Aorta (tissue), 5 donors: ENCODE measurements at regions not wholly inside any gene's neighbourhood (a gene's known extent, or its start where the extent isn't known, plus 50 kb on each side); places are given as distances from the start of the nearest gene placed in this dataset.

Experiments used
- ATAC-seq: fragments of 200-7000 bp; cut with Tn5 transposase; one replicate; pipeline ENCODE4 v1.9.1; 2022; ENCODE audit warnings: moderate library complexity; ENCODE audit not compliant: low FRiP score
- DNase-seq, 2 donors: peaks; one replicate each; pipeline ENCODE4 v3.0.0-alpha.2; 2020
- H3K27ac ChIP-seq, 2 donors: one replicate each; pipeline ENCODE4 v1.5.1; 2013; ENCODE audit warnings: low read length in 2 of 2, mild to moderate bottlenecking in 2 of 2, moderate library complexity in 2 of 2, control low read depth in 1 of 2, inconsistent platforms in 1 of 2, low read depth in 1 of 2
- H3K27me3 ChIP-seq, 2 donors: one replicate each; pipeline ENCODE4 v1.6.1; 2013; ENCODE audit warnings: control low read depth in 1 of 2, low read length in 1 of 2, mild to moderate bottlenecking in 1 of 2, moderate library complexity in 1 of 2; ENCODE audit not compliant: insufficient read depth in 2 of 2, control insufficient read depth in 1 of 2
- H3K36me3 ChIP-seq, 2 donors: one replicate each; pipeline ENCODE4 v1.6.1; 2013; ENCODE audit warnings: control low read depth in 1 of 2, low read length in 1 of 2, mild to moderate bottlenecking in 1 of 2; ENCODE audit not compliant: insufficient read depth in 2 of 2, control insufficient read depth in 1 of 2
- H3K4me1 ChIP-seq, 2 donors: one replicate each; pipeline ENCODE4 v1.6.1; 2013; ENCODE audit warnings: low read length in 2 of 2, control low read depth in 1 of 2, mild to moderate bottlenecking in 1 of 2, moderate library complexity in 1 of 2; ENCODE audit not compliant: insufficient read depth in 2 of 2, control insufficient read depth in 1 of 2
- H3K4me3 ChIP-seq, 2 donors: one replicate each; pipeline ENCODE4 v1.5.1; 2013; ENCODE audit warnings: low read length in 2 of 2, control low read depth in 1 of 2, mild to moderate bottlenecking in 1 of 2
- H3K9me3 ChIP-seq: one replicate; pipeline ENCODE4 v1.6.1; 2013; ENCODE audit warnings: mild to moderate bottlenecking, low read length; ENCODE audit not compliant: control insufficient read depth
- WGBS, 2 donors: extraction: QIAGEN DNeasy Blood & Tissue Kit; methylation state at CpG; one replicate each; pipeline ENCODE4 v1.1.7; 2013; 5-methylcytosine and 5-hydroxymethylcytosine counted together
- intact Hi-C, 2 donors: fragments of 100-400 bp; cut with DNase I; formaldehyde crosslinking; loops; one replicate each; pipeline versions ENCODE4 v1.14.2 to v1.15.0; 2022
- donor health status: healthy with polysubstance abuse.
- donor health status: Bipolar disorder and iron deficiency.
- donor health status: DM: no; HTN: no; CAD: no.
- donor health status: DM: no; HTN: no; CAD: no.
- donor health status: DM: yes; HTN: yes; CAD: no.

- Histone ChIP-seq H3K27me3 (no peaks in the 10 kb centered on the region), H3K4me3 (no peak overlapping the region), H3K4me1 (peaks cover 0 to 2% of the 10 kb centered on the region in 2 donors), H3K27ac (no peak overlapping the region), H3K36me3 (no peaks in the 10 kb centered on the region), H3K9me3 (no peaks in the 10 kb centered on the region)
- intact Hi-C loops, result loop anchor here in 1 of 2 donors (10.0 kb wide), 1 partner anchor 60 kb away; the partner anchor contains the start of gene NOCT
- DNase-seq (no peak), ATAC-seq (no peak)
- WGBS, 2 donors, result 81 to 83% methylated on average over 2 of the region's 2 CpGs
Measured at GRCh38 chr4:138954428-138954827, 61.2 kb upstream of the NOCT start.

- Histone ChIP-seq H3K9me3 (no peaks in the 10 kb centered on the region), H3K27me3 (no peaks in the 10 kb centered on the region), H3K36me3 (no peaks in the 10 kb centered on the region), H3K4me1 (no peaks in the 10 kb centered on the region), H3K27ac (no peak overlapping the region), H3K4me3 (no peak overlapping the region)
- intact Hi-C loops, result loop anchor here in 1 of 2 donors (10.0 kb wide), 1 partner anchor 61 kb away; the partner anchor contains the start of gene NOCT
- peak; percentile 77 for ATAC-seq
- WGBS, 2 donors, result 3 to 5% methylated on average over 2 of the region's 2 CpGs
- DNase-seq, result peak in 1 of 2 donors; percentile 59
Measured at GRCh38 chr4:138953961-138954371, 61.6 kb upstream of the NOCT start.

- intact Hi-C loops, result loop anchor here in 1 of 2 donors (10.0 kb wide), 1 partner anchor 62 kb away; the partner anchor contains the start of gene NOCT
- no peak for ATAC-seq
Measured at GRCh38 chr4:138952411-138952810, 63.2 kb upstream of the NOCT start.

GRCh38 chr4:138951764-138952163 lies 63.8 kb upstream of the NOCT start:
- Histone ChIP-seq H3K27me3 (no peaks in the 10 kb centered on the region), H3K27ac (no peak overlapping the region), H3K9me3 (no peaks in the 10 kb centered on the region), H3K4me1 (peaks cover 0 to 2% of the 10 kb centered on the region in 2 donors), H3K4me3 (no peak overlapping the region), H3K36me3 (no peaks in the 10 kb centered on the region)
- 89 to 95% methylated on average over 1 of the region's 1 CpG for WGBS, 2 donors
- intact Hi-C loops, result loop anchor here in 1 of 2 donors (10.0 kb wide), 1 partner anchor 63 kb away; the partner anchor contains the start of gene NOCT
- ATAC-seq (no peak), DNase-seq (no peak)

More at GRCh38 chr4:138952411-138952810, 63.2 kb upstream of the NOCT start:
- Histone ChIP-seq H3K4me1 (peaks cover 0 to 2% of the 10 kb centered on the region in 2 donors), H3K27ac (no peak overlapping the region), H3K36me3 (no peaks in the 10 kb centered on the region), H3K4me3 (no peak overlapping the region), H3K9me3 (no peaks in the 10 kb centered on the region), H3K27me3 (no peaks in the 10 kb centered on the region)
- no peak for DNase-seq

- no peaks in the 10 kb centered on the region for H3K36me3 ChIP-seq
- H3K4me1 ChIP-seq, result peaks cover 0 to 2% of the 10 kb centered on the region in 2 donors
- intact Hi-C loops, result loop anchor here in 1 of 2 donors (10.0 kb wide), 1 partner anchor 65 kb away; the partner anchor contains the start of gene NOCT
- 95 to 98% methylated on average over 4 of the region's 4 CpGs for WGBS, 2 donors
- H3K4me3 ChIP-seq, result no peak overlapping the region
- H3K27me3 ChIP-seq, result no peaks in the 10 kb centered on the region
- H3K9me3 ChIP-seq, result no peaks in the 10 kb centered on the region
- no peak overlapping the region for H3K27ac ChIP-seq
- DNase-seq (no peak), ATAC-seq (no peak)
Measured at GRCh38 chr4:138949866-138950265, 65.7 kb upstream of the NOCT start.

GRCh38 chr4:138948918-138949317 lies 66.7 kb upstream of the NOCT start:
- H3K9me3 ChIP-seq, result no peaks in the 10 kb centered on the region
- WGBS, 2 donors, result 42 to 46% methylated on average over 2 of the region's 2 CpGs
- ATAC-seq, result no peak
- H3K4me3 ChIP-seq, result no peak overlapping the region
- no peaks in the 10 kb centered on the region for H3K27me3 ChIP-seq
- H3K27ac ChIP-seq, result no peak overlapping the region
- DNase-seq, result no peak
- no peaks in the 10 kb centered on the region for H3K36me3 ChIP-seq
- H3K4me1 ChIP-seq, result peaks cover 0 to 2% of the 10 kb centered on the region in 2 donors
- intact Hi-C loops, result no loop called here

GRCh38 chr4:138946306-138946705 lies 69.3 kb upstream of the NOCT start:
- Histone ChIP-seq H3K9me3 (no peaks in the 10 kb centered on the region), H3K36me3 (no peaks in the 10 kb centered on the region), H3K27me3 (no peaks in the 10 kb centered on the region), H3K27ac (no peak overlapping the region), H3K4me1 (peaks cover 0 to 2% of the 10 kb centered on the region in 2 donors), H3K4me3 (no peak overlapping the region)
- DNase-seq (no peak), ATAC-seq (no peak)
- intact Hi-C loops, result no loop called here
- WGBS, 2 donors, result 90 to 94% methylated on average over 1 of the region's 1 CpG

GRCh38 chr4:138945840-138946239 lies 69.7 kb upstream of the NOCT start:
- no peak for ATAC-seq

GRCh38 chr4:138945401-138945800 lies 70.2 kb upstream of the NOCT start:
- intact Hi-C loops, result no loop called here

More at GRCh38 chr4:138945840-138946239, 69.7 kb upstream of the NOCT start:
- H3K27ac ChIP-seq, result no peak overlapping the region
- no peaks in the 10 kb centered on the region for H3K27me3 ChIP-seq
- WGBS, 2 donors, result 91 to 97% methylated on average over 1 of the region's 1 CpG
- DNase-seq, result no peak
- intact Hi-C loops, result no loop called here
- no peak overlapping the region for H3K4me3 ChIP-seq
- no peaks in the 10 kb centered on the region for H3K36me3 ChIP-seq
- no peaks in the 10 kb centered on the region for H3K9me3 ChIP-seq
- H3K4me1 ChIP-seq, result peaks cover 0 to 2% of the 10 kb centered on the region in 2 donors

More at GRCh38 chr4:138945401-138945800, 70.2 kb upstream of the NOCT start:
- Histone ChIP-seq H3K27me3 (no peaks in the 10 kb centered on the region), H3K9me3 (no peaks in the 10 kb centered on the region), H3K4me3 (no peak overlapping the region), H3K36me3 (no peaks in the 10 kb centered on the region), H3K27ac (no peak overlapping the region), H3K4me1 (peaks cover 0 to 2% of the 10 kb centered on the region in 2 donors)
- DNase-seq (no peak), ATAC-seq (no peak)
- 94% methylated on average over 2 of the region's 2 CpGs for WGBS, 2 donors
